ENCODE measurements at regions not wholly inside any gene's neighbourhood (a gene's known extent, or its start where the extent isn't known, plus 50 kb on each side); places are given as distances from the start of the nearest gene placed in this dataset.

DNA sequence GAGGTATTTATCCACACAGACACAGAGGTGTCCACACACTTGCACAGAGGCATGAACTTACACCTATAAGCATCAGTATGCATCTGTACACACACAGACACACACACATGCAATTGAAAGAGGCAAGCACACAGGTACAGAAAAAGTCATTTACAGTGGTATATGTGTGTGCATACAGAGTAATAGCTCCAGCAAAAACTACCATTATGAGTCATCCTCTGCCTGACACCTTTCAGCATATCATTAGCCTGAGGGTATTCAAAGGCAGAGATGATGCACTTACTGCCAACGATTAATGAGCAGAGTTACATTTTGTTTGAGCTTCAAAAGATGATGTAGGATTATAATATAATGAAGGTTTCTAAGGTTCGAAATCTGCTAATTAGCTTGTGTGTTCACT lies 100.3 kb upstream of the TPRG1 start:
- peak in 1 of 2 experiments; percentile 77 for DNase-seq
- TF ChIP-seq CTCF (conservative IDR thresholded peaks at IDR 0.05): no peak
- no peak for TF ChIP-seq EZH2 (IDR thresholded peaks at IDR 0.05; ENCODE audit: low read depth)
- Histone ChIP-seq H3K4me2 (no peak overlapping the region), H2AFZ (no peak overlapping the region), H3F3A (ENCODE audit: insufficient read depth, low read depth) (no peaks in the 10 kb centered on the region), H3K36me3 (ENCODE audit: low read depth) (no peaks in the 10 kb centered on the region), H4K20me1 (ENCODE audit: insufficient read depth) (no peaks in the 10 kb centered on the region), H3K27me3 (ENCODE audit: insufficient read depth, low read depth) (no peaks in the 10 kb centered on the region), H3K79me2 (ENCODE audit: low read depth) (no peaks in the 10 kb centered on the region), H3K4me3 (no peak overlapping the region), H3K9me3 (ENCODE audit: insufficient read depth, low read depth) (peaks cover 7% of the 10 kb centered on the region; the same call in 1 of the 2 replicates), H3K4me1 (replicated peaks; ENCODE audit: insufficient read depth) (peaks cover 12% of the 10 kb centered on the region), H3K27ac (no peak overlapping the region), H3K9me2 (ENCODE audit: insufficient read depth) (no peaks in the 10 kb centered on the region; the same call in 1 of the 2 replicates)
- CTCF ChIA-PET: no interaction called here
- POLR2A ChIA-PET (ENCODE audit: unreplicated experiment): interaction anchor here (0.6 kb wide), 1 partner anchor 755 kb away, joined by 12 read pairs; no protein-coding TSS in a partner anchor
- BruUV-seq (replicated peaks): no TSS peak
- intact Hi-C loops (cut with micrococcal nuclease; ENCODE audit: unreplicated experiment): no loop called here

GRCh38 chr3:189076449-189076848 lies 95.3 kb upstream of the TPRG1 start:
- no peaks in the 10 kb centered on the region for H3K27me3 ChIP-seq (ENCODE audit: insufficient read depth, low read depth)
- no TSS peak for BruUV-seq (replicated peaks)
- no peaks in the 10 kb centered on the region; the same call in 1 of the 2 replicates for H3K9me2 ChIP-seq (ENCODE audit: insufficient read depth)
- ChIA-PET POLR2A (ENCODE audit: unreplicated experiment) (interaction anchor here (0.7 kb wide), 1 partner anchor 874 kb away, joined by 4 read pairs; no protein-coding TSS in a partner anchor), CTCF (no interaction called here)
- peaks cover 3% of the 10 kb centered on the region for H3K4me1 ChIP-seq (replicated peaks; ENCODE audit: insufficient read depth)
- DNase-seq: no peak
- no peak overlapping the region for H3K27ac ChIP-seq
- TF ChIP-seq EZH2 (IDR thresholded peaks at IDR 0.05; ENCODE audit: low read depth) (no peak), CTCF (conservative IDR thresholded peaks at IDR 0.05) (no peak)
- no peaks in the 10 kb centered on the region for H3K36me3 ChIP-seq (ENCODE audit: low read depth)
- intact Hi-C loops (cut with micrococcal nuclease; ENCODE audit: unreplicated experiment): no loop called here
- H3K4me2 ChIP-seq: no peak overlapping the region
- no peak overlapping the region for H3K4me3 ChIP-seq
- H4K20me1 ChIP-seq (ENCODE audit: insufficient read depth): no peaks in the 10 kb centered on the region
- H3K9me3 ChIP-seq (ENCODE audit: insufficient read depth, low read depth): no peaks in the 10 kb centered on the region
- H2AFZ ChIP-seq: no peak overlapping the region
- H3K79me2 ChIP-seq (ENCODE audit: low read depth): no peaks in the 10 kb centered on the region
- H3F3A ChIP-seq (ENCODE audit: insufficient read depth, low read depth): no peaks in the 10 kb centered on the region

GRCh38 chr3:189080745-189081144 lies 91.0 kb upstream of the TPRG1 start:
- H3F3A ChIP-seq (ENCODE audit: insufficient read depth, low read depth): no peaks in the 10 kb centered on the region
- no peaks in the 10 kb centered on the region for H4K20me1 ChIP-seq (ENCODE audit: insufficient read depth)
- no peaks in the 10 kb centered on the region for H3K79me2 ChIP-seq (ENCODE audit: low read depth)
- no peaks in the 10 kb centered on the region for H3K4me1 ChIP-seq (replicated peaks; ENCODE audit: insufficient read depth)
- TF ChIP-seq CTCF (conservative IDR thresholded peaks at IDR 0.05) (no peak), EZH2 (IDR thresholded peaks at IDR 0.05; ENCODE audit: low read depth) (no peak)
- no peaks in the 10 kb centered on the region for H3K27me3 ChIP-seq (ENCODE audit: insufficient read depth, low read depth)
- no peaks in the 10 kb centered on the region for H3K36me3 ChIP-seq (ENCODE audit: low read depth)
- H3K9me3 ChIP-seq (ENCODE audit: insufficient read depth, low read depth): no peaks in the 10 kb centered on the region
- no TSS peak for BruUV-seq (replicated peaks)
- H3K4me3 ChIP-seq: no peak overlapping the region
- no peak overlapping the region for H3K27ac ChIP-seq
- no peaks in the 10 kb centered on the region; the same call in none of the 2 replicates for H3K9me2 ChIP-seq (ENCODE audit: insufficient read depth)
- no peak overlapping the region for H3K4me2 ChIP-seq
- ChIA-PET POLR2A (ENCODE audit: unreplicated experiment) (interaction anchor here (0.6 kb wide), 1 partner anchor 24 kb away, joined by 3 read pairs; no protein-coding TSS in a partner anchor), CTCF (no interaction called here)
- no peak overlapping the region for H2AFZ ChIP-seq
- intact Hi-C loops (cut with micrococcal nuclease; ENCODE audit: unreplicated experiment): no loop called here
- no peak for DNase-seq
